GM12878 (cell line): ENCODE measurements at regions not wholly inside any gene's neighbourhood (a gene's known extent, or its start where the extent isn't known, plus 50 kb on each side); places are given as distances from the start of the nearest gene placed in this dataset.

Source experiments
- CHD1 ChIP-seq: IDR thresholded peaks from 2 replicates; pipeline ENCODE4 v1.6.1; 2012; ENCODE audit warnings: low read depth, low read length, improper control_type of control experiment
- CTCF ChIP-seq, 3 experiments: IDR thresholded peaks in 2 of 3; conservative IDR thresholded peaks in 1 of 3; 2 replicates each; pipeline ENCODE4 v1.5.1; 2011; ENCODE audit warnings: low read depth in 3 of 3, low read length in 3 of 3, mild to moderate bottlenecking in 3 of 3, control low read depth in 2 of 3, moderate library complexity in 2 of 3, inconsistent platforms in 1 of 3, mixed read lengths in 1 of 3; ENCODE audit not compliant: control insufficient read depth in 2 of 3, insufficient read depth in 1 of 3; ENCODE audit errors: extremely low read depth in 1 of 3
- FOXK2 ChIP-seq: fragments of 450-650 bp; IDR thresholded peaks from 2 replicates; pipeline ENCODE4 v1.6.1; 2017; ENCODE audit warnings: mild to moderate bottlenecking, moderate library complexity
- HCFC1 ChIP-seq: fragments of 150-350 bp; IDR thresholded peaks from 2 replicates; pipeline ENCODE4 v1.6.1; 2014; ENCODE audit warnings: low read length
- MTA2 ChIP-seq: fragments of 450-650 bp; IDR thresholded peaks from 2 replicates; pipeline ENCODE4 v1.6.1; 2016; ENCODE audit warnings: low read depth, mild to moderate bottlenecking, moderate library complexity
- PAX5 ChIP-seq: IDR thresholded peaks from 2 replicates; pipeline ENCODE4 v1.6.1; 2011; ENCODE audit warnings: low read depth, low read length, borderline replicate concordance
- RFX5 ChIP-seq: IDR thresholded peaks from 2 replicates; pipeline ENCODE4 v1.6.1; 2011; ENCODE audit warnings: low read depth, low read length, improper control_type of control experiment

GRCh38 chr2:184308706-184309105, 289.6 kb upstream of the ZNF804A start:
- TF ChIP-seq FOXK2 (no peak), MTA2 (no peak), PAX5 (no peak), CHD1 (no peak), CTCF (IDR thresholded peaks at IDR 0.05 in 2 of 3, conservative IDR thresholded peaks at IDR 0.05 in 1 of 3; ENCODE audit: control insufficient read depth in 2 of 3, extremely low read depth in 1 of 3, insufficient read depth in 1 of 3, low read depth in 3 of 3, low read length in 3 of 3) (no peak), HCFC1 (no peak), RFX5 (no peak)
